Cardiac muscle cell (in vitro differentiated cells and primary cell): ENCODE measurements at regions not wholly inside any gene's neighbourhood (a gene's known extent, or its start where the extent isn't known, plus 50 kb on each side); places are given as distances from the start of the nearest gene placed in this dataset.

Experiments used
- DNase-seq, 2 donors: peaks; one replicate each; pipeline versions ENCODE4 v3.0.0 to v3.0.0-alpha.2; 2010 to 2017; ENCODE audit warnings: low read depth in 1 of 2, low spot score in 1 of 2
- H3K27ac ChIP-seq: fragments of 200-600 bp; sonication (generic); 2 replicates; pipeline ENCODE4 v1.5.1; 2016
- H3K27me3 ChIP-seq: fragments of 200-600 bp; sonication (generic); 2 replicates; pipeline ENCODE4 v1.6.0; 2016; ENCODE audit warnings: control low read depth
- H3K36me3 ChIP-seq: fragments of 200-600 bp; sonication (generic); 2 replicates; pipeline ENCODE4 v1.5.1; 2016; ENCODE audit warnings: control low read depth
- H3K4me1 ChIP-seq: fragments of 200-600 bp; sonication (generic); 2 replicates; pipeline ENCODE4 v1.8.1; 2017; ENCODE audit warnings: low read depth, mild to moderate bottlenecking, mixed run types
- H3K4me3 ChIP-seq: fragments of 200-600 bp; sonication (generic); 2 replicates; pipeline ENCODE4 v1.5.1; 2016; ENCODE audit warnings: mild to moderate bottlenecking
- H3K9me3 ChIP-seq: fragments of 200-600 bp; sonication (generic); 2 replicates; pipeline ENCODE4 v1.5.1; 2017; ENCODE audit warnings: low read depth, mild to moderate bottlenecking, control low read depth
- TF ChIP-seq, protein P1 (sequence below): IDR thresholded peaks from 2 replicates; pipeline ENCODE4 v1.5.1; 2012; ENCODE audit warnings: low read depth, mild to moderate bottlenecking, low read length

DNA sequence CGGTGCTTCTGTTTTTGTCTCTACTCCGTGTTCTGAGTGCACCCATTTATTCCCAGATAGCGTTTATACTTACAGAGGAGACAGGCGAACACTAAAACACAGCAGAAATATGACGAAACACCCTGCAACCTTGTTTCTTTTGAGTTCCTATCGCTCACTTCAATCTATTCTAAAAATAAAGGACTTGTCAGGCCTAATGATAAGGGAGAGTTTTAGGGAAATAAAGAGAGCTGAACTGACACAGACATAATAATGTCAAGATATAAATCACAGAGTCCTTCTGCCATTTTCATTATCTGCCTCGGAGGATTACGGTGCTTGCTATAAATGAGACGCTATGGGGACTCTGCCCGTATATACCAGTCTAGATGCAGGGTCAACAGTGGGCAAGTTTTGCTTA, 659.7 kb upstream of the SALL3 start:
- Histone ChIP-seq H3K9me3 (no peaks in the 10 kb centered on the region), H3K4me3 (no peak overlapping the region), H3K27ac (no peak overlapping the region), H3K36me3 (no peaks in the 10 kb centered on the region), H3K4me1 (peaks cover 4% of the 10 kb centered on the region), H3K27me3 (no peaks in the 10 kb centered on the region)
- TF ChIP-seq, protein P1, sequence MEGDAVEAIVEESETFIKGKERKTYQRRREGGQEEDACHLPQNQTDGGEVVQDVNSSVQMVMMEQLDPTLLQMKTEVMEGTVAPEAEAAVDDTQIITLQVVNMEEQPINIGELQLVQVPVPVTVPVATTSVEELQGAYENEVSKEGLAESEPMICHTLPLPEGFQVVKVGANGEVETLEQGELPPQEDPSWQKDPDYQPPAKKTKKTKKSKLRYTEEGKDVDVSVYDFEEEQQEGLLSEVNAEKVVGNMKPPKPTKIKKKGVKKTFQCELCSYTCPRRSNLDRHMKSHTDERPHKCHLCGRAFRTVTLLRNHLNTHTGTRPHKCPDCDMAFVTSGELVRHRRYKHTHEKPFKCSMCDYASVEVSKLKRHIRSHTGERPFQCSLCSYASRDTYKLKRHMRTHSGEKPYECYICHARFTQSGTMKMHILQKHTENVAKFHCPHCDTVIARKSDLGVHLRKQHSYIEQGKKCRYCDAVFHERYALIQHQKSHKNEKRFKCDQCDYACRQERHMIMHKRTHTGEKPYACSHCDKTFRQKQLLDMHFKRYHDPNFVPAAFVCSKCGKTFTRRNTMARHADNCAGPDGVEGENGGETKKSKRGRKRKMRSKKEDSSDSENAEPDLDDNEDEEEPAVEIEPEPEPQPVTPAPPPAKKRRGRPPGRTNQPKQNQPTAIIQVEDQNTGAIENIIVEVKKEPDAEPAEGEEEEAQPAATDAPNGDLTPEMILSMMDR = no peak
- no peak for DNase-seq

- H3K4me1 ChIP-seq = peaks cover 4% of the 10 kb centered on the region
- H3K27ac ChIP-seq = no peak overlapping the region
- TF ChIP-seq, protein P1 = no peak
Measured at GRCh38 chr18:78321402-78321801, 658.2 kb upstream of the SALL3 start.

DNA sequence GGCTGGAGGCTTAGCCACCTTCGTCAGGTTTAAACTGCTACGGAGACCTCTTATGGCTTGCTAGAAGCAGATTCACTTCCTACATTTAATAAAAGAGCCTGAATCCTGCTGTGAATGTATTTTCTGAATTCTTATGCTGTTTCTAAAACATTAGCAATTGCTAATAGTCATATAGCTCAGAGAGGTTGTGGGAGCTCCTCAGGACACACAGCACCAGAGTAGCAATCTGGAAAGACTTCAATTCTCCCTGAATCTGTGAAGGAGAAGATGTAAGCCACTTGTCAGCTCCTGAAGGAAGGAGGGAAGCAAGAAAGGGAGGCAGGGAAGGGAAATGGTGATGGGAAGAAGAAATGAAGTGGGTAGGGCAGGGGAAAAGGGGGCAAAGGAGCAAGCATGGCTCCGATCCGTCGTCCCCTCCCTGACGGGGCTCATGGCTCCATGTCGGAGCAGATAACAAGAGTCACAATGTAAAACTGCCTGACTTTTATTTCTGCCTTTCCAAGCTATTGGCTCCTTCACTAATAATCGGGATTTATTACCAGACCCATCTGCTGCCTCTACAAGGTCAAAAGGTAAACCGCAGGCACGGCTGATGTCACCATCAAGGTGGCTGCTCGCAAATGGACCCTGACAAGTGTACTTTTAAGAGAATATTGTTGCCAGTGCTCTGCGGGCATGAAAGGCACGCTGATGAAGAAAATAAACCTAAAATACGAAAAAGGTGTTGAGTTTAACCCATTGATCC, 656.0 kb upstream of the SALL3 start:
- H3K27me3 ChIP-seq = no peaks in the 10 kb centered on the region
- DNase-seq = no peak
- H3K9me3 ChIP-seq = no peaks in the 10 kb centered on the region
- H3K27ac ChIP-seq = no peak overlapping the region
- H3K4me1 ChIP-seq = peaks cover 4% of the 10 kb centered on the region
- TF ChIP-seq, protein P1 = no peak
- H3K36me3 ChIP-seq = no peaks in the 10 kb centered on the region
- H3K4me3 ChIP-seq = no peak overlapping the region

More at GRCh38 chr18:78321402-78321801, 658.2 kb upstream of the SALL3 start:
- Histone ChIP-seq H3K27me3 (no peaks in the 10 kb centered on the region), H3K9me3 (no peaks in the 10 kb centered on the region), H3K4me3 (no peak overlapping the region), H3K36me3 (no peaks in the 10 kb centered on the region)
- DNase-seq = no peak

GRCh38 chr18:78327643-78328042, 652.0 kb upstream of the SALL3 start:
- Histone ChIP-seq H3K9me3 (no peaks in the 10 kb centered on the region), H3K27me3 (no peaks in the 10 kb centered on the region), H3K4me3 (no peak overlapping the region), H3K27ac (no peak overlapping the region), H3K4me1 (no peaks in the 10 kb centered on the region), H3K36me3 (no peaks in the 10 kb centered on the region)
- DNase-seq = no peak
- TF ChIP-seq, protein P1 = no peak

- H3K36me3 ChIP-seq = no peaks in the 10 kb centered on the region
- no peak overlapping the region for H3K4me3 ChIP-seq
- no peaks in the 10 kb centered on the region for H3K4me1 ChIP-seq
- no peak overlapping the region for H3K27ac ChIP-seq
- no peak for DNase-seq
- H3K27me3 ChIP-seq = no peaks in the 10 kb centered on the region
- no peaks in the 10 kb centered on the region for H3K9me3 ChIP-seq
- TF ChIP-seq, protein P1 = no peak
Measured at GRCh38 chr18:78330766-78331165, 648.9 kb upstream of the SALL3 start.
